ENCODE measurements at regions not wholly inside any gene's neighbourhood (a gene's known extent, or its start where the extent isn't known, plus 50 kb on each side); places are given as distances from the start of the nearest gene placed in this dataset.
A peak's percentile ranks its signal among the peaks of the same experiment; 100 is the strongest.

GRCh38 chr9:85427772-85428171, 314.0 kb downstream of the AGTPBP1 start:
- DNase-seq: no peak

DNA sequence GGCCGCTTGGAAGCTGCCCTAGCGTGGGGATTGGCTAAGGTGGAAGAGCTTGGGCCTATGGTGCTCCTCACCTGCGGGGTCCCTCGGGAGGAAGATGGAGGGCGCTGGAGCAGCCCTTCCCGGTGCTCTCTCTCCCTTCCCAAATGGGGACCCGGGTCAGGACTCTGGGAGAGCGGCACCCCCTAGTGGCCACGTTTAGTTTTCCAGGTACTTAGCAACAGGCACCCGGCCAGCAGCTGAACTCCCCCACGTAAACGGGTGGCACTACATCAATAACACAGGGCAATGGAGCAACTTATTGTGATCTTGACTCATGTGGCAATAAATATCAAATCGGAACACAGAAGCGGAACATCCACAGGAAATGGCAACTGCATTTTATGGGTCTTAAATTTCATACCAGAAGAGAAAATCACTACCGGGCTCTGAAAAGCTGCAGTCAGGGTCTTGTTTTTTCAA, 316.6 kb downstream of the AGTPBP1 start:
- DNase-seq: peak; percentile 59

DNA sequence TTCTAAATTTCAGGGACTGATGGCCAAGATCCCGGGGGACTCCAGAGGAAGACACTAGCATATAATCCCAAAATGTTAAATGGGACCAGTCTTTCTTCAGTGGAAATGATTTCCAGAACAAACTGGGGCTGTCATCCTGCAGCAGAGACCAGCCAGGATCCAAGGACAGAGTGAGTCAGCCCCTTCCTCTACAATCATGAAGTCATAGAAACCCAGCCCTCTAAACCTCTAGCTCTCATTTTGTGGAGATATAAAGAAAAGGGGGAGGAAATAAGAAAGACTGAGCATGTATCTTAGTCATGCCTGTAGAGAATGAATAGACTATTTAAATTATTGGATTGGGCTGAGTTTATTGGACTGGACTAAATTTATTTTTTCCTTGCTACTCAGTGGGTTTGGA, 318.3 kb downstream of the AGTPBP1 start:
- no peak for DNase-seq

DNA sequence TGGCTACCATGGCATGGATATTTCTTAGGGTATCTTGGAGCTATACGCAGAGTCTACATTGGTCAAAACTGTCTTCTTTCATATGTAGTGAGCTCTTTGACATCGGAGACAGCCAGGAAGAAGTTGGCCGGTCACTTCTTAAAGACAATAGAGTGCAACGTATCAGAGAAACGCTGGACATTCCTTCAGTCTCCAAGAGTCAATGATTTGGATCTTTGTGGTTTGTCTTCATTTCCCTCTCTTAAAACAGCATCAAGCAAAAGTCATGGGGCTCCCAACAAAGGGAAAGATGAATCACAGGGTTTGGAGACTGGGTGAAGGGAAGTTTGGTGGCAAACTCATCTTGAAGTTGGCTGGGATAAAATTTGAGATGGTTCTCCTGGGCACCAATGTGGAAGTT, 320.1 kb downstream of the AGTPBP1 start:
- no peak for DNase-seq

DNA sequence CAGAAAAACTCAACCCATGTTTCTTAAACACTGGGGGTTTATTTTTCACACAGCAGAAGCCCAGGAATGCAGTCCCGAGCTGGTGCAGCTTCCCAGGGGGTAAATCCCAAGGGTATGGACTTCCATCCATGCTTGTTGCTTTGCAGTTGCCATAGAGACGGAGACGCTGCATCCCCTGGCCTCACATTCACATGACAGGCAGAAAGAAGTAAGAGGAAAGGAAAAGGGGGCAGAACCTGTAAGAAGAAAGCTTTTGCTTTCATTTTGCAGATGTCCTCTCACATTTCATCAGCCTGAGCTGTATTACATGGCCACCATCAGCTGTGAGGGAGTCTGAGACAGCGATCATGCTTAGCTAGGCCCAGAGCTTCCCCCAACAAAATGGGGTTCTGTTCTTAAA, 321.0 kb downstream of the AGTPBP1 start:
- no peak for DNase-seq

DNA sequence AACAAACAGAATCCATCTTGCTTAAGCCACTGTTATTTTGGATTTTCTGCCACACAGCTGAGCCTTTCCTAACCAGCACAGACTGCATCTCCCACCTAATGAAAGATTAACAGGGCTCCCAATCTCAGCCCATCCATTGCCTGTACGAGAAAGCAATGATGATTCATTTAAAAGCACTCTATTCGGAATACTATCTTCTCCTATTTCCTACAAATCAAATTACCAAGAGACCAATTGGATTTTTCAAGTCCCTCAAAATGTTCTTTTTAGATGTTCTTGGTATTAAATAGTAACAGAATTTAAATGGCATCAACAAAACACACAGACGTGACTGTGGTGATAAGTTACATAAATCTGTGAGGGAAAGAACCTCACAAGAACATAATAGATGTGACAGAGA, 324.1 kb downstream of the AGTPBP1 start:
- DNase-seq: no peak

DNA sequence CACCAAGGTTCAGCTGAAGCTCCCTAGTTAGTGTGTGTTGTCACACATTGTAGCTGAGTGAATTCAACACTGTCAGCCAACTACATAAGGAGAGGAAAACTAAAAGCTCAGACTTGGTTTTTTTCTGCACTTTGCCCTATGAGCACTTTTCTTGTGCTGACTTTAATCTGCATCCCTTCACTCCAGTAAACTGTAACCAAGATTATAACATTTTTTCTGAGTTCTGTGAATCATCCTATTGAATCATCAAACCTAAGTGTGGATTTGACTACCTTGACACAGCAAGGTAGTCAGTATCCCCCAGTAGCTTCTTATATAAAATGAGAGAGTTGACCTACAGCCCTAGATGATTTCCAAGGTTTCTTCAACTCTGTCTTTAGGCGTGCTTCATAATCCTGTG, 325.0 kb downstream of the AGTPBP1 start:
- DNase-seq: no peak

DNA sequence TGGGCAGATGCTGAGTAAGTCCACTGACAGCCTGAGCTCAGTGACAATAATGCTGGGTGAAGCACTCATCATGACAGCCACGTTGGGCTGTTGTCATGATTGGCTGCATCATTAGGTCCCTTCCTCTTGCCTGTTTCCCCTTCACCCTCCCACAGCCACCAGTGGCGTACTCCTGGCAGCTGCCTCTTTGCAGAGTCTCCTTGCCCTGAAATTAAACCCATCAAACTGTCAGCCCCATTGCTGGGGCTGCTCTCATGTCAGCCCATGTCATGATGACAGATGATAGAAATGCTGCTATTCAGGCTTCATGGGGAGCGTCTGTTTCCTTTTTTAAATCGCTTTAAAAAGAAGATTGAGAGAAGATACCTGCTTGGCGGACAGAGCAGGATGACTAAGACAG, 327.4 kb downstream of the AGTPBP1 start:
- no peak for DNase-seq

- DNase-seq: no peak
Measured at GRCh38 chr9:85408494-85408893, 333.3 kb downstream of the AGTPBP1 start.

DNA sequence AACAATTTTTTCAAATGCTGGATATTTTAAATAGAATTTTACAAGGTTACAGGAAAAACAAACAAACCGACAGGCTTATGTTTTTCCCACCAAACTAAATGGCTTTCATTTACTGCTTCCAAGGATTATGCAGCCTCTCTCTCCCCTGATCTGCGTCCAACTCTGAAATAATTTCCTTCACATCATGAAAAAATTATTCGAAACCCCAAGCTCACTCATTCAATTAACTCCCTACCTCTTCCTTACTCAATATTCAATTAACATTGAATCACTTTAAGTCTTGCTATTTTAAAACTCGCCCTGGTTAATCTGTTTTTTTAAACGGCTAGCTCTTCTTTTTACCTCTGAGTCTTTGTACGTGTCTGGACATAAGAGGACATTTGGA, 336.2 kb downstream of the AGTPBP1 start:
- no peak for DNase-seq

- no peak for DNase-seq
Measured at GRCh38 chr9:85404911-85405565, 336.7 kb downstream of the AGTPBP1 start.

- no peak for DNase-seq
Measured at GRCh38 chr9:85402551-85402950, 339.2 kb downstream of the AGTPBP1 start.

- DNase-seq: no peak
Measured at GRCh38 chr9:85401998-85402397, 339.8 kb downstream of the AGTPBP1 start.

DNA sequence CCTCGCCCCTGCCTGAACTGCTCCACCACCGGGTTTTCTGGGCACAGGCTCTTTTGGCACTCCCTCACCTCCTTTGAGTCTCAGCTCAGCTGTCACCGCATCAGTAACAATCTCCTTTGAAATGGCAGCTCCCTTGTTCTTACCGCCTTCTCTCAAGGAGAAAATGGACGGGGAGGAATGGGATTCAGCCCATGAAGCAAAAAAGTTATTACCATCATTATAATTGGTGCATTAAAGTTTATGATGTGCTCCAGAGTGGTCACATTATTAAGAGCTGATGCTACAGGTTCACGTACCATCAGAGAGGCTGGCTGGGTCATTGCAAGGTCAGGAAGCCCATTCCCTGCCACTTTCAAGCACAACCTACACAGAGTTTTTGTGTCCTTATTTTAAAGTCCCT, 344.7 kb downstream of the AGTPBP1 start:
- no peak for DNase-seq

GRCh38 chr9:85392260-85392659, 349.5 kb downstream of the AGTPBP1 start:
- no peak for DNase-seq

DNA sequence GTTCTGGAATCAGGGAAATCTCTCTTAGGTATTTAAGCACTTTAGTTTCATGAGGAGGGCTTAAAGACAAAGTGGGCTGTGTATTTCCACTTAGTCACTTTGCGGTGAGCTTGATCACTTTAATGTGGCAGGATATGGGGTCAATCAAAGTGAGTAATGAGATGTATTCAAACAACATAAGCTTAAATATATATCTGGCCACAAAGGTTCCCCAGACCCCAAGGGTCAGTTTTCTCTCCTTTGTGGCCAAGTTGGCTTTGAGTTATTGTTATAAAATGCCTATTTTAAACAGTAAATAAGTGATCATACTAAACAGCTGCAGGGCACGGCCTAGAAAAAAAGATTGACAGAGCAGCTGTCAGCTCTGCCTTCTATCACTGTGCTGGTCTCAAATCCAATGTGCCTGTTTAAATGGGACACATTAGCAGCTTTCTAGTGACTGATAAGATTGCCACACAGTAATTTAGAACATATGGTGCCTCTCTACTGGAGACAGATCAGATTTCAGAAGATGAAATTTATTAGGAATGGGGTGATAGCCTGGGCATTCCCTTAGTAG, 363.9 kb downstream of the AGTPBP1 start:
- no peak for DNase-seq

DNA sequence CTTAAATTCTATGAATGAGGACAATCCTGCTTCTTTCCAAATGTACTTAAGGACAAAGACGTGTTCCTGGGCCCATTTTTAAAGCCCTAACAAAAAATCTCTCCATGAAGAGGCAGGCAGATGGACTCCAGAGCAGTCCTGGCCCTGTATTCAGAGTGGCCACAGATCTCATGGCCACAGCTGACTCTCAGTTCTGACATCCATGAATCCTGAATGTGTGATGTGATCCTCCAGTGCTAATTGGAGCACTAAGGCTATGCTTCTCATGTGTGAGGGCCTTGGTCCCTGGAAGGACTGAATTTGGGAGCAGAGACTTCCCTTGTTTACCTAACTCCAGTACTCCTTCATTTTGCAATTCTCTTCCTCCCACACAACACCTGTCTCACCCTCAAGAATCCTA, 373.0 kb downstream of the AGTPBP1 start:
- DNase-seq: no peak

GRCh38 chr9:85359161-85359560, 382.6 kb downstream of the AGTPBP1 start:
- no peak for DNase-seq

GRCh38 chr9:85349046-85349445, 392.7 kb downstream of the AGTPBP1 start:
- no peak for DNase-seq

- DNase-seq: no peak
Measured at GRCh38 chr9:85347541-85347940, 394.2 kb downstream of the AGTPBP1 start.

DNA sequence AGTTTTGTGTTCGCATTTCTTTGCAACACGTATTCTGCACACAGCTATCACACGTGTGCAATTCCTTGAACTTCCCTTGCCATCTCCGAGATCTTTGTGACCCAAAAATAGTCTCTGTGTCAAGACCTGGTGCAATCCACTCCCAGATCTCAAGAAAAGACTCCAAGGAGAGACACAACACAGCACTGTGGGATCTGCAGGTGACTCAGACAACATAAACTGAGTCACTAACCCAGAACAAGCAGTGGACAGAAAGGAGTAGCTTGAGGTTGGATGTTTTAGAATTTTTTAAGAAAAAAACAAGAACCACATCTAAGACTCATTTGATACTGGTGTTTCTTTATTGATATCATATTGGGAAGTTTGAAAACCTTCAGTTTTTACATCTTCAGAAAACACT, 396.9 kb downstream of the AGTPBP1 start:
- no peak for DNase-seq

- DNase-seq: no peak
Measured at GRCh38 chr9:85339338-85339737, 402.4 kb downstream of the AGTPBP1 start.

DNA sequence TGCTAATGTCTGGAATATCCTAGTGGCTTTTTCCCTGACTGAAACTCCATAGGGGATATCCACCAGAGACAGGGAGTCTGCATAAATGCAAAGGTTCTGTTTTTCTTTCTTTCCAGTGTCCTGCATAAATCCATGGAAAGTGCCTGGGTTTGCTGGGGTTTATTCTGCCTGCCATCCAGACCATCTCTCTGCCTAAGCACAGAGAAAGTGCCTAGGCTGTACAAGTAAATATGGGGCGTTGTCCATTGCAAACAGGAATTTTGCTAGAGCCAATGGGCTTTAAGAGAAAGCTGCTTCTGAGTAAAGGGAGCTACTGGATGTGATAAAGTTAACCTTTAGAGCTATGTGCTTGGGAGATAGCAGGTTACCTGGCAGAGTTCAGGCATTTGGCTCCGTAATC, 407.5 kb downstream of the AGTPBP1 start:
- no peak for DNase-seq

GRCh38 chr9:85332487-85332886, 409.3 kb downstream of the AGTPBP1 start:
- DNase-seq: no peak

DNA sequence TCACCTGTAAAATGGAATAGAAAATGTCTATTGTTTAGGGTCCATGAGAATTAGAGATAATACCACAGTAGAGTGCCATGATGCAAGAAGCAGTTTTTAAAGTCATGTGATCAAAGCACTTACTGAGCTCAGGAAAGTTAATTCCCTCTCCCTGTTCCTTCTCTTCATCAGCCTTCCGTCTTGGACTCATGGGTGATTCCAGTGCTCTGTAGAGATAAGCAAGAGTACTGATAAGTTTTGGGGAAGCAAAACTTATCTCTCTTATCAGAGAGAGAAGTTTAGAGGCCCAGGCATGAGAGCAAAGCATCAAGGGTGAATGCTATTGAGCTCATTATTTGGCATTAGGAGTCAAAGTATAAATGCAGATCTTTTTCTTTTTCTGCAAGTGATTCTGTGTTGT, 410.1 kb downstream of the AGTPBP1 start:
- DNase-seq: no peak
